PC-9 (cell line): ENCODE measurements at regions not wholly inside any gene's neighbourhood (a gene's known extent, or its start where the extent isn't known, plus 50 kb on each side); places are given as distances from the start of the nearest gene placed in this dataset.

Experiments
- EZH2 ChIP-seq: fragments of 200-600 bp; sonication (generic); IDR thresholded peaks from 2 replicates; pipeline ENCODE4 v1.8.0; 2017; ENCODE audit warnings: antibody characterized with exemption, low read depth
- TF ChIP-seq, protein P1 (sequence below): fragments of 200-600 bp; sonication (generic); conservative IDR thresholded peaks from 2 replicates; pipeline ENCODE4 v1.6.1; 2017; ENCODE audit warnings: mixed run types, antibody characterized with exemption, mild to moderate bottlenecking, moderate library complexity

GRCh38 chr1:5264476-5264875, 610.1 kb downstream of the AJAP1 start:
- TF ChIP-seq, protein P1, sequence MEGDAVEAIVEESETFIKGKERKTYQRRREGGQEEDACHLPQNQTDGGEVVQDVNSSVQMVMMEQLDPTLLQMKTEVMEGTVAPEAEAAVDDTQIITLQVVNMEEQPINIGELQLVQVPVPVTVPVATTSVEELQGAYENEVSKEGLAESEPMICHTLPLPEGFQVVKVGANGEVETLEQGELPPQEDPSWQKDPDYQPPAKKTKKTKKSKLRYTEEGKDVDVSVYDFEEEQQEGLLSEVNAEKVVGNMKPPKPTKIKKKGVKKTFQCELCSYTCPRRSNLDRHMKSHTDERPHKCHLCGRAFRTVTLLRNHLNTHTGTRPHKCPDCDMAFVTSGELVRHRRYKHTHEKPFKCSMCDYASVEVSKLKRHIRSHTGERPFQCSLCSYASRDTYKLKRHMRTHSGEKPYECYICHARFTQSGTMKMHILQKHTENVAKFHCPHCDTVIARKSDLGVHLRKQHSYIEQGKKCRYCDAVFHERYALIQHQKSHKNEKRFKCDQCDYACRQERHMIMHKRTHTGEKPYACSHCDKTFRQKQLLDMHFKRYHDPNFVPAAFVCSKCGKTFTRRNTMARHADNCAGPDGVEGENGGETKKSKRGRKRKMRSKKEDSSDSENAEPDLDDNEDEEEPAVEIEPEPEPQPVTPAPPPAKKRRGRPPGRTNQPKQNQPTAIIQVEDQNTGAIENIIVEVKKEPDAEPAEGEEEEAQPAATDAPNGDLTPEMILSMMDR: no peak
- no peak for TF ChIP-seq EZH2
